RPMI8226 (cell line): ENCODE measurements at regions not wholly inside any gene's neighbourhood (a gene's known extent, or its start where the extent isn't known, plus 50 kb on each side); places are given as distances from the start of the nearest gene placed in this dataset.

Experiments
- DNase-seq: peaks from one replicate; pipeline ENCODE4 v3.0.0-alpha.2; 2015

DNA sequence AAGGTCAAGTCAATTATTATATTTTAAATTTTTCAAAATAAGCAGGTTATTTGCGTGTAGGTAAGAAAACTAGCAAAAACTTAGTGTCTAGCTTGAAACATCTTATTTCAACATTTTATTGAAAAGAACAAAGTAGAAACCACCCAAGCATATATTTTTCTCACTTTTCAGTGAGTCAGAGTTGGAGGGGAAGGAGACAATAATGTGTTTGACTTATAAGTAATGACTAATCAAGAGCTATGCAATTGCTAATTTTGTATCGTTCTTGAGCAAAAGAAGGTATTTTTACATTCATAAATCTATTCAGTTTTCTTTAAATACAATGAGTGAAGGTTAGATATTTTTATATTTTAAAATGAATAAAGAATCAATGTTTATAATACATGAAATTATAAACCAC, 54.4 kb upstream of the P2RY1 start:
- no peak for DNase-seq

DNA sequence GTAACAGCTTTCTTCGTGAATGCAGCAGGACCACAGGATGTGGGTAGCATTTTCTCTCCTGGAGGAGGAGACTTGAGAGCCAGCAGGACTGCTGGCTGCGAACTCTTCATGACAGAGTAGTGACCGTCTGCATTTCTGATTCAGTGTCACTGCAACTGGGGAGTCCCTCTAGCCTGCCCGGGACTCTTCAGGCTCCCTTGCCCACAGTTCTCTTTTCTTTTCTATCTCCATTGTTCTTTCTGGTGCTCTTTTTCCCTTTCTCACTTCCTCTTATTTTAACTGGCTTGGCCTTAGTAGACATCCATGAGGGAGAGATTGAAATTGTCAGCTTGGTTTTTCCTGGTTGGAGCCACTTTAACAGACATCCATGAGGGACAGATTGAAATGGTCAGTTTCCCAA, 49.9 kb upstream of the P2RY1 start:
- no peak for DNase-seq
